GM19239 (cell line): ENCODE measurements at regions not wholly inside any gene's neighbourhood (a gene's known extent, or its start where the extent isn't known, plus 50 kb on each side); places are given as distances from the start of the nearest gene placed in this dataset.

Experiments
- DNase-seq: peaks from one replicate; pipeline ENCODE4 v3.0.0; 2011; ENCODE audit warnings: low spot score; ENCODE audit not compliant: insufficient read length
- FAIRE-seq: peaks from 2 replicates; lab custom pipeline; 2011; peaks lifted over from hg19 to GRCh38; lab: Jason Lieb, UNC

GRCh38 chr4:10342866-10343265, 114.4 kb downstream of the ZNF518B start:
- no peak for FAIRE-seq

GRCh38 chr4:10336471-10336870, 120.8 kb downstream of the ZNF518B start:
- DNase-seq, result no peak
- no peak for FAIRE-seq

More at GRCh38 chr4:10342866-10343265, 114.4 kb downstream of the ZNF518B start:
- no peak for DNase-seq

DNA sequence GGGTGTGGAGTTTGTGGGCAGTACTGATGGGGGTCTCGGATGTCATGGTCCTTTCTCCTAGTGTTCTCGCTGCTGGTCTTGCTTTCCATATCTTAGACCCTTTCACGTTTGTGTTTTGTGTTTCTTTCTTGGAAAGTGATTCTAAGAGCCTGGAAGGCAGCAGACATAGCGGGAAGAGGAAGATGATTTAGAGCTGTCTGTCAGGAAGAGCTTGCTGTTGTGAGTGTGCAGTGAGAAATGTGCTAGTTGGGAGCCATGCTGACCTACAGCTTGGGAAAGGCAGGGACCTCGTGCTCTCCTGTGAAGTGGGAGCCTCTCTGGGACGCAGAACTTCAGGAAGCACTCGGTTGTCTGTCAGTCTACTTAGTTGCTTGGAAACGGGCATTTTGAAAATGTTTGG, 122.2 kb downstream of the ZNF518B start:
- no peak for DNase-seq
- FAIRE-seq, result no peak

GRCh38 chr4:10334506-10335028, 122.7 kb downstream of the ZNF518B start:
- FAIRE-seq (no peak), DNase-seq (no peak)

DNA sequence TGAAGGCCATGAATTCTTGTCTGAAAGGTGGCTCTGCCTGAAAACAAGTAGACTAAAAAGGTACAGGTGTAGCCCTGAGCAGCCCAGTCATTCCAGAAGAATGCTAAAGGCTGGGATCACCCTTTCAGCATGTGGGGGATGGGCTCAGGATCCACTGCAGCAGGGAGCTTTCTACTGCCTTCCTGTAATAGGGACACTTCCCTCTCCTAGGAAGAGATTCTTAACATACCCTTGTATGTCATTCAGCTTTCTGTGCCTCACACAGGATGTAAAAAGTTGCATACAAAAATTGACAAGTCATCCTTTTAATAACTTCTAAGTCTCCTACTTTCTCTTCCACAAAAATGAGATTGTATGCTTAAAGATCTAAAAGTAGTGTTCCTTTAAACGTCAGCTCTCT, 123.3 kb downstream of the ZNF518B start:
- DNase-seq (no peak), FAIRE-seq (no peak)

DNA sequence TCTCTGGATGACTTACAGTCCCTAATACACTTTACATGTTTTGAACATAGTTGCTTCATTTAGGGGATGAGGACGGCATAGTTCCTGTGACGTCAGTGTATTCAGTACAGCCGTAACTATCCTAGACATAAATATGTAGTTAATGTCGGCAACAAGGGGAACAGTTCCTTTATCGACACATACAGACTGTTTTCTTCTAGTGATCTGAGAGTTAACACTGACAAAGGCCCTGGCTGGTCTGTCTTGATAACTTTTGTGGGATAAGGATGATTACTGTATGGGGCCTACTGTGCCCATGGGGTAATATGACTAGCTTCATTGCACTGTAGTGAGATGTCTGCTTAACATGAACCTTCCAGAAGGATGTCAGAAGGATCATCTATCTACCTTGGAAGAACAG, 131.2 kb downstream of the ZNF518B start:
- DNase-seq (no peak), FAIRE-seq (no peak)

GRCh38 chr4:10321931-10322330, 135.3 kb downstream of the ZNF518B start:
- DNase-seq (no peak), FAIRE-seq (no peak)

DNA sequence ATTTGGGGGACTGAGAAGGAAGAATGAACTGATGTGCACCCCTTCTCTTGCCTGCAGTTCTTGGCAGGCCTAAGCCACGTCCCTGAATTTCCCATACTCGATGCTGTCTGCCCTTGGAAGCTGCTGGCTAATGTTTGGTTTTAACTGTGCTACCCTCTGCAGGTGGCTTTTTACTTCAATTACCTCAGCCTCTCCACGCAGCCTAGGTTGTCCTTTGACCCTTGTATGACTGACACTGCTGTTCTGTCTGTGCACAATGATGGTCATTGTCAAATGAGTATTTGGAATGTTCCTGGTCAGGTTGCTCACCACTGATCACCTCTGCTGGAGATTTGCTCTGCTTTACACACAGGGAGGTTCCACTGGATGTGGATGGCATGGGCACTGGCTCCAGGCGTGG, 137.1 kb downstream of the ZNF518B start:
- DNase-seq (no peak), FAIRE-seq (no peak)

DNA sequence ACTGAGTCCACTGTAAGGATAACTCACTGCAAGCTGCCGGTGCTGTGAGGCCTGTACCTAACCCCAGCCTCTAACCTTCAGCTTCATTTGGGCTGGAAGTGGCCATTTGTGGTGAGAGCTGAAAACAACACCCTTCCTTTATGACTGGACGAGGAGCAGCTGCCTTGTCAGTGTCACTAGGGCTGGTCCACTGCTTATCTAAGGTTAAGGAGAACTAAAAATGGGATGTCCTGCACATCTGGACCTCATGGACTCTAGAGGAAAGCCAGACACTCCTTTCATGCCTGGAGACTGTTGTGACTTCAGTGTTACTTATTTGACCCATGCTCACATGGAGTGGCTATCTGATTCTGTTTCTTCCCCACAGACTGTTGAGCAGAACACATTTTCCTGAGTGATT, 139.9 kb downstream of the ZNF518B start:
- FAIRE-seq, result no peak
- no peak for DNase-seq

GRCh38 chr4:10316851-10317250, 140.4 kb downstream of the ZNF518B start:
- no peak for DNase-seq
- no peak for FAIRE-seq

GRCh38 chr4:10315638-10316037, 141.6 kb downstream of the ZNF518B start:
- DNase-seq, result no peak
- FAIRE-seq, result no peak

DNA sequence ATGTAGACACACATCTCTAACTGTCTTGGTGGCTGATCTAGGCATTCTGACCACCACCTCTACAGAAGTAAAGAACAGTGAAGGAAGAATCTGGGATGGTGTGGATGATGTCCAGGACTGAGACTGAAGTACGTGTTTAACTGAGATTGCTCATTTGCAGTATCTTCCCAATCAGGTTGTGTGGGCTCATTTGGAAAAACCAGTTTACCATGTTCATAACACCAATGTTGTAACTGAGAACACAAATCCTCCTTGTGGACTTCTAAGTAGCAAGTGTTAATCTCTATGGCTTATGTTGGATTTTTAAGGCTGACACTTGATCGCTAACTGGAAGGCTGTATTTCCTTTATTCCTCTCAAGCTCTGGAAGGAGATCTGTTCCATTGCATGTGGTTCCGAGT, 144.7 kb downstream of the ZNF518B start:
- DNase-seq (no peak), FAIRE-seq (no peak)

- FAIRE-seq (no peak), DNase-seq (no peak)
Measured at GRCh38 chr4:10311939-10312338, 145.3 kb downstream of the ZNF518B start.

- DNase-seq, result no peak
- no peak for FAIRE-seq
Measured at GRCh38 chr4:10305816-10306215, 151.4 kb downstream of the ZNF518B start.

- no peak for FAIRE-seq
Measured at GRCh38 chr4:10303291-10303690, 153.9 kb downstream of the ZNF518B start.

GRCh38 chr4:10302096-10302495, 155.1 kb downstream of the ZNF518B start:
- no peak for DNase-seq
- no peak for FAIRE-seq

More at GRCh38 chr4:10303291-10303690, 153.9 kb downstream of the ZNF518B start:
- no peak for DNase-seq

DNA sequence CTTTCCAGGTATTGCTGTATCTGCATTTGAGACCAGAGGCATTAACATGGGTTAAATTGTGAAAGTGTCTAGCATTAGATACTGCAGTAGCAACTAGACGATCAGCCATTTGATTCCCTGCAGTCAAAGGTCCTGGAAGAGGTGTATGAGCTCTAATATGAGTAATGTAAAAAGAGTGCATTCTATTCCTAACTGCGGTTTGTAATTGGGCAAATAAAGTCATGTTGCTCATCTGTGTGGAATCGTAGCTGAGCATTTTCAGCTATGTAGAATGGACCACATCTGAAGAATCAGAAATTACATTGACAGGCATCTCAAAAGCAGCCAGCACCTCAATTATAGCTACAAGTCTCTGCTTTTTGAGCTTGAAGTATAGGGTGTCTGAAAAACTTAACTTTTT, 157.6 kb downstream of the ZNF518B start:
- DNase-seq, result no peak

GRCh38 chr4:10298681-10299080, 158.5 kb downstream of the ZNF518B start:
- FAIRE-seq (no peak), DNase-seq (no peak)

More for the DNA sequence above, 157.6 kb downstream of the ZNF518B start:
- FAIRE-seq, result no peak

- DNase-seq (no peak), FAIRE-seq (no peak)
Measured at GRCh38 chr4:10296730-10297129, 160.5 kb downstream of the ZNF518B start.

DNA sequence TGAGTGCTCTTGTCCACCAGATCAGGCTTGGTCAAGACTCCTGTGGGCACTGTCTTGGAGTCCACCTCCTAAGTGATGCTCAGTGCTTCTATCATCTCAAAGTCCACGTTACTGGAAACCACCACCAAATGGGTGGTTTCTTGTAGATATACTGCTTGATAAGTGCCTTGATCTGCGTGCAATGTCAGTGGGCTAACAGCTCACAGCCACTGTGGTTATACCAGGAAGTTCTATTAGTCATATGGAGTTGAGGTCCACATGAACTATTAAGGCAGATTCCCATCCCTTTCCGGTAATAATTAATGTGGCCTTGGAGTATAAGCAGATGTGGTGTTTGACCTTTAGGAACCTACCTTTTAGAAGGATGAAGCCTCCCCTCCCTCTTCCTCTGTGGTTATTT, 161.9 kb downstream of the ZNF518B start:
- no peak for FAIRE-seq
- DNase-seq, result no peak

GRCh38 chr4:10289538-10289906, 167.7 kb downstream of the ZNF518B start:
- FAIRE-seq, result no peak
- no peak for DNase-seq

GRCh38 chr4:10288830-10289537, 168.2 kb downstream of the ZNF518B start:
- DNase-seq (no peak), FAIRE-seq (no peak)
